HG02759 (cell line): ENCODE measurements at regions not wholly inside any gene's neighbourhood (a gene's known extent, or its start where the extent isn't known, plus 50 kb on each side); places are given as distances from the start of the nearest gene placed in this dataset.
A peak's percentile ranks its signal among the peaks of the same experiment; 100 is the strongest.

Source experiments
- ATAC-seq: cut with Tn5 transposase; IDR thresholded peaks from one replicate; pipeline ENCODE4 v1.9.1; 2021; ENCODE audit warnings: mild to moderate bottlenecking, moderate library complexity; ENCODE audit not compliant: unreplicated experiment

DNA sequence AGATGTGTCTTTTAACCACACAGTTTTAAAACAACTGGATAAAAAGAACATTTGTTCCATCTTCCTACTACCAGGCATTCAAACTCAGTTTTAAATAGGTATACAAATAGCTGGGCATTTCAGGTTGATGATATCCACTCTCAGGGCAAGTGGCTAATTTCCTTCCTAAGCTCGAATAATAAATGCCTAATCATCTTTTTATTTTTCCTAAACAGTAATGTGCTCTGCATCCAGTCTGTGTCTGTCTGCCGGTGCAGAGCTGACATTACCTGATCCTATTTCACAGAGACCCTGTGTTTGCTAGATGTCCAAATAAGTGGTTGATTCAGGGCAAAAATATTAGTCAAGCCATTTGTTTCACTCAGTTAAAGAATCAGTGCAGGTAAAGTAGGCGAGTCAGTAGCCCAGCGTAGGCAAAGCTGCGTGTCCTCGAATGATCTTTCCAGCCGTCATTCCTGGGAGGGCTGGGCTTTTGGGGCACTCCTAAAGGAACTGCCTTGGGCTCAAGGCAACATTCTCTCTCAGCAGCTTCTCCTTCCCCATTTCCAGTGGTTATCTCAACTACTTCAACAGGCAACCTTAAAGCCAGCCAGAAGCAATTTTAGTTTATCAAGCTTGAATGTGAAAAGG, 74.2 kb upstream of the BMP2 start:
- no peak for ATAC-seq

DNA sequence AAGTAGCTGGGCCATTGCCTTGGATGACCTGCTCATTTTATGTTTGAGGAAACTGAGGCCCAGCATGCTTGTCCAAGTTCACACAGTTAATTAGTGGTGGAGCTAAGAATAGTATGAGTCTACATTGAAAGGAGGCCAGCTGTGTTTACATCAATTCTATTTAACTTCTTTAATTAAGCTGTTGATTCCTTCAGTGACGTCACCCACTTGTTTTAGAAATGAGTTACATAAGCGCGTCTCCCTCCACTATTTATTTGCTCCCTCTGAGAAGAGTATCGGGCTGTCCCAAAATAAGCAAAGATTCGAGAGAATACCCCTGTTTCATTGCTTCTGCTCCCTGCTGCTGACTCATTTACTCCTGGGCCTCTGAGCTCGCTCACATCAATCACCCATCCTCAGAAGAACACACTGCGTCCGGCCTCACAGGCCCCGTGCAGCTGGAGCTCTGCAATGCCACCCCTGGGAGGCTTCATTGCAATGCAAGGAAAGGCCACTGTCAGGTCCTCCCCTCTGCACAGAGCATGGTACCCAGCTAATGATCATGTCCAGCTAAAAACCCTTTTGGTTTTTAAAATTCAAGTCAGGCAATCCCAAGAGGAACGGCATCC, 74.8 kb upstream of the BMP2 start:
- ATAC-seq: no peak

DNA sequence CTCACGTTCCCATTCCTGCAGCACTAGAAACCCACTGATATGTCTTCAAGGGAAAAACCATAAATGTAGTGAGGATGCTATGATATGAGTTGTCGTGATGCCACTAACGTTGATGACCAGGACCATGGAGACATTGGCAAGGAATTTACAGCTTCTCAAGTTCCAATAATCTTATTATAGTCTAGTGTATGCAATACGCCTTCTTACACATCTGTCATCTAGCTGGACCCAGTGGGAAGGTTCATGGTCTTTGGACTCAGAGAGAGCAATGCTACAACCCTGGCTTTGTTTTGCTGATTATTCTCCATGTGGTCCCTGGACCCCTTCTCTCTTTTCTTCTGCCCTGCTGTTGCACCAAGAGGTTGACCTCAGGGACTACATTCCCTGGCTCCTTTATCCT, 76.0 kb upstream of the BMP2 start:
- ATAC-seq: no peak

DNA sequence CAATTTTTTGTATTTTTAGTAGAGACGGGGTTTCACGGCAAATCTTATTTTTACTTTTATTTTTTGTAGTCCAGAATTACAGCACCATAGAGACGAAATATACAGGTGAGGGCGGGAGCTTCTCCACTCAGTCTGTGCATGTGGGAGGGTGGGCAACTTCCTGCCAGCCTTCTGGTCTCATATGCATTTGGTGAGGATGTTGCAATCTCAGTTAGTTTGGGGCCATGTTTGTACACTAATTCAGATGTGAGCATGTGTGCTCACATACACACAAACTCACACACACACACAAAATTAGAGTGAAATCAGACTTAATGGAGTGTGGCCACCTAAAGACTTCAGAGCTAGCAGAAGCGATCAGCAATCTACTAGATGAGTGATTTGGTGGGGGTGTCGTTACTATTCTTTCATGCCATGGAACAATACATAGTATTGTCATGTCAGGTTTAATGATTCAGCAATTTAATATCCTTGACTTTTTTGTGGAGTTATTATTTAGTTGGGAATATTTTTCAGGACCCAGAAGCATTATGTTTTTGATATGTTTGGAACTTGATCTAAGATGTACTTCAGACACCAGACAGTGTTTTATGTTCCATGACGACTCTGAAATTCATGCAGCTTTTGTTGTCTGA, 78.0 kb upstream of the BMP2 start:
- no peak for ATAC-seq

DNA sequence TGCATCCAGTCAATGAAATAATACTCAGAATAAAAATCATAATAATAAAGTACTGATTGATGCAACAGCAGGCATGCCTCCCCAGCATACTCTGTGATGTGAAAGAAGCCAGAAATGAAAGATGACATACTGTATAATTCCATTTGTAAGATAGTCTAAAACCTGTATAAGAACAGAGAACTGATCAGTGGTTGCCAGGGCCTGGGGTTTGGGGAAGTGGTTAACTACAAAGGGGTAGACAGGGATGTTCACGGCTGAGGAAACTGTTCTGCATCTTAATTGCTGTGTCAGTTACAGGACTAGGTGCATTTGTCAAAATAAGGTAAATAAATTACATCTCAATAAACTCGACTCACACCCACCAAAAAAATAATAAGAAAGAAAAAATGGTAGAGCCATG, 81.3 kb upstream of the BMP2 start:
- no peak for ATAC-seq

DNA sequence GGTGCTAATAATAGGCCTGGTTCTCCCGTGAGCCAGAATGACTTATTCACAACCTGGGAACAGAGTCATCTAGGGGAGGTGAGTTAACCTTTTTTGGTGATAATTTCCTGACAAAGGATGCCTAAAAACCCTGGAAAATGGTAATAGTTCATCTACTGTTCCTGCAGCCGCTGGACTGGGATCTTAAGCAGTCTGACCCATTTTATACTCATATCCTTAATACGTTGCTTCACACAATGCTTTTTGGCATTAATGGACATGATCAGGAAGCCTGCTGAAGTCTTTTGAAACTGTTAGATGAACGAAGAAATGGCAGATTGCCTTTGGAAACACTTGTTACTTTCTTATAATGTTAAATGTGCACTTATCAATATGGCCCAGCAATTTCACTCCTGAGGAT, 81.9 kb upstream of the BMP2 start:
- no peak for ATAC-seq

DNA sequence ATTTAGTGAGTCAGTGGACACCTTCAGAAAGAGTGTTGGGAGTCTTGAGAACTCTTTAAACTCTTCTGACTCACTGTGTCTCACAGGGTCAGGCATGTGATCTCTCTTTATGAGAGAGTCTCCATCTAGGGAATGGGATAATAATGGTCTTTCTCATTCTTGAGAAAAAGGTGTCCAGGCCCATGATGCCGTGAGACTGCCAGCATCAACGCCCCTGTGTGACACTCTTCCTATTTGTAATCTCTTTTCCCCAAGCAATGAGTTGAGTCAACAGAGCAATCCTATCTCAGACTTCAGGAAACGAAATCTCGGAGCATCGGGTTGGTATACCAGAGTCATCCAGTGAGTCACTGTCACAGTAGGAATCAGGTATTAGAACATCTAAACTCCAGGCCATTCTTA, 82.3 kb upstream of the BMP2 start:
- no peak for ATAC-seq

DNA sequence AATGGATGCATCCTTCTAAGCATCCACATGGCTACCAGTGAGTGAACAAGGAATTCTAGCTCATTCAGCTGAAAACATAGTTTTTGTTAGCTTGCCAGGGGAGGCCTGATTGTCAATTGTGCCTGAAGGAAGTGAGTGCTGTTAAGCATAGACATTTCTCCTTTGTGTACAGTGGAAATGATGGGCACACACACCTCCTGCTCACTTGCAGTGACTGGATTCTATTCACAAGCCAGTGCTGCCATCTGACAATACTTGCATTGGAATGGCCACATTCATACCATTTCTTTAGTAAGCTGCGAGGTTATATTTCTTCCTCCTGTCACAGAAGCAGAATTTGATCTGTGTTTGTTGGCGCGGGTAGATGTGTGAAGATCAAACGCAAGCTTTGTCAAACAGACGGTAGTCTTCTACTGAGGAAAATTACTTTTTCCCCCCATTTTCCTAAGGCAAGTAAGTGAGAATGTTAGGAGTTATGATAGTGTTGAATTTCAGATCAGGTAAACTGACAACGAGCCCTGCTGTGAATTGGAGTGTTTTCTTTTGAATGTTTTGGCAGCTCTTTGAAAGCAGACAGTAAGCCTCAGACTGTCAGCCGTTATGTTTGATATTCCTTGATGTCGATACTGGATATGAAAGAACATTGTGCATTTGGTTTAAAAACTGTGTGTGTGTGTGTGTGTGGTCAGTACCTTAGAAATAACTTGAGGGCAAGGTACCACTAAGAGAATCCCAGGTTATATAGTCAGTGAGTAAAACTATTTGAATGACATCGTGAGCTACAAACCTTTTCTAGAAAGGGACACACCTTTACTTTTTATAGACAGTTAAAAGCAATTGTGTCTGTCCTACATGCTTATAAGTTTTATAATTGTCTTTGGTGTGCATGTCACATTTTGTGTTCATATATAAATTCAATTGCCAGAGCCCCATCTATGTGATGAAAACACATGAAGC, 84.2 kb upstream of the BMP2 start:
- no peak for ATAC-seq

DNA sequence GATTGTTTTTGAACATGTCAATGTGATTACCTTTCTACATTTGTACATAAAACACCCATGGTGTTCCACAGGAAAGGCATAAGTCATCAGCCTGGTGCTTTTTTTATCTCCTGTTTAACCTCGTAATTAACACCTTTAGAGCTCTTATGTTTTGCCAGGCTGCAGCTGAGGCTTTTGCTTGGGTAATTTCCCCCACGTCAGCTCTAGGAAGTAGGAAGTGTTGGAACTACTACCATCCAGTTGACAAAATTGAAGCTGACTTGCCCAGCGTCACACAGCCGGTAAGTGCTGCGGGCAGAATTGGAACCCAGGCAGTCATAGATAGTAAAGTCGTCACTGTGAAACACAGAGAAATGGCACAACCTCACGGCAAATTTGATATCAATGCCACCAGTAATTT, 86.6 kb upstream of the BMP2 start:
- ATAC-seq: no peak

DNA sequence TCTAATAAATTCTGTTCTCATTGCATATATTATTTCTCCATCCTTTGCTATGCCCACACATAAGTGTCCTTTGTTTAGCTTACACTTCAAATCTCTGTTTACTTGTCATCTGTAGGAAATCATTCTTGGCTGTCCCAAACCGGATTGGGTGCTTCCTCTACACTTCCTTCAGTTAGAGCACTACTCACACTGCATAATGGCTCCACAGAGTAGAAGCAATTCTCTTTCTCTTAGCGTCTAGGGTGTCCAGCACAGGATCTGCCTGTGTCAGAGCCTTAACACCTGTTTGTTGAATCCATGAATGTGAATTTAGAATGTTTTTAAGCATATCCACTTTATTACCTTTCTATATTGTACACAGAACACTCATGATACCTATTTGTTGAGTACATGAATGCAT, 87.0 kb upstream of the BMP2 start:
- no peak for ATAC-seq

DNA sequence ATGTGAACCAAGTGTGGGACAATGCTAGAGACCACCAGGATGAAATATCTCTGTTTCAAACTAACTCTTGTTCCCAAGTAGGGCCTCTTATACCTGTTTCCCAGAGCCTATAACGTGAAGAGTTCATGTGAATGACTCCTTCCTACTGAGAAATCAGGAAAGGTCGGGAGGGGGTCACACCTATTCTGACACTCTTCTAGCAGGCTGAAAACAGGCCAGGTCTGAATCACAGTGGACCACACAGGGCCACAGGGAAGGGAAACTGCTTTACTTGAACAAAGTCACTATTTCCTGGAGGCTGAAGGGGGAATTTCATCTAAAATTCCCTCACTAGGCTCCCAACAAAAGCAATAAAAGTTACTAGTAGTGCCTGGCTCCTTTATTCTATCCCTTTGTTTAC, 88.4 kb upstream of the BMP2 start:
- no peak for ATAC-seq

DNA sequence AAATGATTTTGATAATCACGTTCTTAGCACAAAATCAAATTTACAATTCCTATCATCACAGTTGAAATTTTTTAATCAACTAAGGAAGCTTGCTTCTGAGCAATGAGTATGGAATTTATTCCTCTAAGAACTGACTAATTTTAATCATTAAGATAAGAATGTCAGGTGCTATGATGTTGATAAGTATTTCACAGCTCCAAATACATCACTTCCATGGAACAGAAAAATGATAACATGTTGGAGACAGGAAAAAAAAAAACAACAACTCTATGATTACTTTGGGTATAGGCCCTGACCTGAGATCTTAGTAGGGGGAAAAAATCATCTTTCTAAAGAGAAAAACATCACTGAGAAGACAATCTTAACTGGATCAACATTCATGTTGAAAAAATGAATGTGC, 89.4 kb upstream of the BMP2 start:
- ATAC-seq: no peak

DNA sequence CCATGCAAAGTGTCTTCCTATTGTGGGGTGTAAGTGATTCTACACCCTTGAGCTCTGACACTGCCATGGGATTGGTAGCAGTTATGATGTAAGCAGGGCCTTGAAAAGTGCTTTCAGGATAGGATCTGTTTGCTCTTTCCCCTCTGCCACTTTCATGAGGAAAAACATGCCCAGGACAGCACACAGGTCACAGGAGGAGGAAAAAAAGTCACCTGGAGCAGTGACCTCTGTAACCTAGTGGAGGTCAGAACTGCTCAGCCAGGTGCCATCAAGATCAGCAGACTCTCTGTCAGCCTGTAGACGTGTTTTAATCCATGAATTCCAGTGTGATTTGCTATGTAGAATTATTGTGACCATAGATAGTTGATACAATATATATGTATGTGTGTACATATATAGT, 92.7 kb upstream of the BMP2 start:
- no peak for ATAC-seq

DNA sequence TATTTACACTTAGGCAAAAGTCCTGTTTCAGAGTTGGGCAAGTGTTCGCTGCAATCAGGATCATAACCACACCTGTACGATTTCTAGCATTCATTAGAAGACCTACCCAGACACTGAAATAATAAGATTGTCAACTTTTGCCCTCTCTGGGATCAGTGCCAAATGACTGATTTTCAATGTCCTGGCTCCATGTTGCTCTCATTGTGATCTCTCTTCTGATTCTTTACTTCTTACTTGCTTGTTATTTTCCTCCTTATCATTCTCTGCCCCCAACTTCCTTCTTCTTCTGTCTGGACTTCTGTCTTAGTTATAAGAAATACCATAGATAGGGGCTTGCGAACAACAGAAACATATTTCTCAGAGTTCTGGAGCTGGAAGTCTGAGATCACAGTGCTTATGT, 94.4 kb upstream of the BMP2 start:
- no peak for ATAC-seq

DNA sequence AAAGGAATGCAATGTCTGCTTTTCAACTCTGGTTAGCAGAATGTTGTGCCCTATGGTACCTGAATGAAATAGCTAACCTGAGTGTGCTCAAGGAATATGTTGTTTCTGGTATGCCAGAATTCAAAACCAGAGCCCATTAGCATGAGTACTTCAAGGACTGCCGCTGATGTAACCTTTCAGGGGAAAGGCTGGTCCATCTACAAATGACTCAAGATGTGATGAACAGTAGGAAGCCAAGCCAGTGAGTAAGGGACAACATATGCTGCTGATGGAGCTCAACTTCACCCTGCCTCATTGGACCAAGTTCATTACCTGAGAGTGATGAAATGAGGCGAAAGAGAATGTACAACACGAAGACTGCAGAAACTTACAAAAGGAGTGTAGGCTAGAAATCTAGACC, 95.7 kb upstream of the BMP2 start:
- no peak for ATAC-seq

DNA sequence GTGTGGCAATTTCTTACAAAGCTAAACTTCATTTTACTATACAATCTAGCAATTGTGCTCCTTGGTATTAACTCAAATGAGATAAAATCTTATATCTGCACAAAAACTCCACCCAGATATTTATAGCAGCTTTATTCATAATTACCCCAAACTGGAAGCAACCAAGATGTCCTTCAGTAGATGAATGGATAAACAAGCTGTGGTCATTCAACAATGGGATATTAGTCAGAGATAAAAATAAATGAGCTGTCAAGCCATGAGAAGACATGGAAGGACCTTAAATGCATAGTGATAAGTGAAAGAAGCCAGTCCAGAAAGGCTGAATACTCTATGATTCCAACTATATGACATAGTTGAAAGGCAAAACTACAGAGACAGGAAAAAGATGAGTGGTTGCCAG, 98.9 kb upstream of the BMP2 start:
- no peak for ATAC-seq

DNA sequence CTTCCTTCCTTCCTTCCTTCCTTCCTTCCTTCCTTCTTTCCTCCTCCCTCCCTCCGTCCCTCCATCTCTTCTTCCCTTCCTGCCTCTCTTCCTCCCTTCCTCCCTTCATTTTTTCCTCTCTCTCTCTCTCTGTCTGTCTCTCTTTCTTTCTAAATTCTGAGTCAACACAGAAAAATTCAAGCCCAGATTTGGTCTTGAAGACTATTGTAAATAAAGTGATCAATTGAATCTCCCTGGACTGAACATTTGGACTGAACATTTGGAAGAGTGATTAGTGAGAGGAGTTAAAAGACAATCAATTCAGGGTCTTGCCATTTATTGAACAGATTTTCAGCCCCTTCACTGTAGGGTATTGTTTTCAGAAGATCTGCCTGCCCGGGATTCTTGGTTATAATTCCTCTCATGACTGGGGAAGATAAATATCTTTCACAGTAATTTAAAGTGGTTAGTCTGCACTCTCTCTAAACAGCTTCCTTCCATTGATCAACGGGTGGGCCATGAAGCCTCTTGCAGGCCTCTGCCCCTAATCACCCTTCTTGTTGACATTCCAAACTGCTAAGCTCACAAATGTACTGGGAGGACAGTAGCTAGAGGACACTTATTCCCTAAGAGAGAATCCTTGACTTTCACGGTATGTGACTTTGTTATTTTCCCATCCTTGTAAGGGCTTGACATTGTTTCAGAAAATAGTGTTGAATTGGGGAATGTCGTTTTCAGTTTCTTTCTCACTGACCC, 101.7 kb upstream of the BMP2 start:
- ATAC-seq: no peak

DNA sequence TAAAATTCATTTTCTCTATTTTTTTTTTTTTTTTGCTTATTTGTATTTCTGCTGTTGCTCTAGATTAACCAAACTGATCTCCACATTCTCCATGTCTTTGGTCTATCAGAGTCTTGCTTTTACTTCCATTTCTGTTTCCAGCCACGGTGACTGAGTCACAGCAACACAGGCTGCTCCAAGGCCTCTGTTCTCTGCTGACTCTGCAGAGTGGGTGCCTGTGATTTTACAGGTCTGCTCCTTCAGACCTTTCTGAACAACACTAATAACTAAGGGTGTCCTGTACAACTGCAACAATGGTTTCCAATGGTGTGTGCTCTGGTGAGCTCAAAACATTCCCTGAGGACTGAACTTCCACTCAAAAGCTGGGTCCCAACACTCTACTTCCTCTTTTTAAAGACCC, 102.3 kb upstream of the BMP2 start:
- no peak for ATAC-seq

DNA sequence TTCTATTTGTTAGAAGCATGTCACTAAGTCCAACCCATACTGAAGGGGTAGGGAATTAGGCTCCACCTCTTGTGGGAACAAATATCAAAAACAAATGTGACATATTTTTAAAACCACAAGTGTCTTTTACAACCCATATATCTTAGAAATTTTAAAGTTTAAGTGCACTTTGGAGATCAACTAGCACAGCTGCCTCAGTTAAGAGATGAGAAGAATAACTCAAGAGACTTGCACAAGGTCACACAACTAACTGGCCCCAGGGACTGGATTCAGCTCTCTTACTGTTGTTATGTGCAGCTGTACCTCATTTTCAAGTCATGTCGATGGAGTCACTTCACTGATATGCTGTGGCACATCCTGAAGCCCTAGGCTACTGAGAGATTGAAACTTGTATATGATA, 102.9 kb upstream of the BMP2 start:
- no peak for ATAC-seq

DNA sequence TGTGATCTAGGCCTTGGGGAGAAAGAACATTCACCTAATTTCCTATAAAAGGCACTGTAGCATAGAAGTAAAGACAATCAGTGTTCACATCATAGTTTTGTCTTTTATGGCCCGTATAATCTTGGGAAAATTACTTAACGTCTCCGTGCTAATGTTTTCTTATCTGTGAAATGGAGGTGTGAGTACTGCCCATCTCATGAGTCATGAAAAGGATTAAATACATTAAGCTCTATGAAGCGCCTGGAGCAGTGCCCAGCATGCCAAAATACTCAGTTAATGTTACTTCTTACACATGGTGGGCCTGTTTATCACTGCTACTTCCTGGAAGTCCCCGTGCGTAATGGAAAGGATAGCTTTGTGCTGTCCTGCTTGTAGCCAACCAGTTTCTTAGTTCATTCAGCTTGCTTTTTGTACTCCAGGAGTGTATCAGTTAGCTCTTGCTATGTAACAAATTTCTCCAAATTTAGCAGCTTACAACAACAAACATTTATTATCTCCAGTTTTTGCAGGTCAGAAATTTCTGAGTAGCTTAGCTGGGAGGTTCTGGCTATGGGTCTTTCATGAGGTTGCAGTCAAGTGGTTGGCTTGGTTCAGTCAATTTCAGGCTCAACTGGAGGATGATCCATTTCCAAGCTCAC, 103.6 kb upstream of the BMP2 start:
- ATAC-seq: no peak

DNA sequence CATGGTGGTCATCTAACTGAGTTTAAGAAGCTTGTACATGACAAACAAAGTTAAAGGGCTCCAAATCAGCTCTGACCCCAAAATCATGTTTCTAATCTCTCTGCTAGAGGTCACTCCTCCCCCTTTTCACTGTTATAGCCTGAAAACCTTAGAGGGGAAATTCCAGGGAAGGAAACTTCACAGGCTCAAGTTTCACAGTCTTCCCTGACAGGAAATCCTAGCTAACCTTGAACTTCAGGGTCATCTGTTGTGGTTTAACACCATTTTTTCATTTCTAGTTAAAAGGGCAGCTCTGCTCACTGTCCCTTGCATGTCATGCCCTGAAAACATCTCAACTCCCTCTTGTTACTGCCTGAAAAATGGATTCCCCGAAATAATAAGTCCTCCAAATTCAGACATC, 104.4 kb upstream of the BMP2 start:
- ATAC-seq: peak; percentile 51
